Fibroblast of lung (primary cell): ENCODE measurements at regions not wholly inside any gene's neighbourhood (a gene's known extent, or its start where the extent isn't known, plus 50 kb on each side); places are given as distances from the start of the nearest gene placed in this dataset.

Source experiments
- EZH2 ChIP-seq: IDR thresholded peaks from 2 replicates; pipeline ENCODE4 v1.5.1; 2012; ENCODE audit warnings: low read length, control low read depth, mild to moderate bottlenecking; ENCODE audit errors: missing control alignments
- TF ChIP-seq, protein P1 (sequence below), 2 donors: IDR thresholded peaks in 1 of 2; conservative IDR thresholded peaks in 1 of 2; 1 replicate in 1 of 2; 2 replicates in 1 of 2; pipeline ENCODE4 v1.5.1; 2011 to 2012; ENCODE audit warnings: low read length in 2 of 2, control low read depth in 1 of 2, inconsistent platforms in 1 of 2, low read depth in 1 of 2, mild to moderate bottlenecking in 1 of 2

DNA sequence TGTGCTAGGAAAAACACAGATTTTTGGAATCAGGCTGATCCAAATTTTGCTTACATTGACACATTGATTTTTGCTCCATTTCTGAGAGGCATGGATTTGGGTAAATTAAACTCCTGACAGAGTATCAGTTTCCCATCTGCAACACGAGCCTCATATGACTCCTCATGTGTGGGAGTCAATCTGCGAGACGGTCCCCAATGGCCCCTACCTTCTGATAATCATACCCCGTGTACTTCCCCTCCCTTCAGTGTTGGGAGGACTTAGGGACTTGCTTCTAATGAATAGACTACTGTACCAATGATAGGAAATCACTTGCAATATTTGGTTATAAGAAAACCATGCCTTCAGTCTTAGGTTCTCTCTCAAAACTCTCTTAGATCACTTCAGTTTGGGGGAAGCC is 302.7 kb downstream of the ETS1 start:
- TF ChIP-seq EZH2: no peak
- TF ChIP-seq, protein P1, sequence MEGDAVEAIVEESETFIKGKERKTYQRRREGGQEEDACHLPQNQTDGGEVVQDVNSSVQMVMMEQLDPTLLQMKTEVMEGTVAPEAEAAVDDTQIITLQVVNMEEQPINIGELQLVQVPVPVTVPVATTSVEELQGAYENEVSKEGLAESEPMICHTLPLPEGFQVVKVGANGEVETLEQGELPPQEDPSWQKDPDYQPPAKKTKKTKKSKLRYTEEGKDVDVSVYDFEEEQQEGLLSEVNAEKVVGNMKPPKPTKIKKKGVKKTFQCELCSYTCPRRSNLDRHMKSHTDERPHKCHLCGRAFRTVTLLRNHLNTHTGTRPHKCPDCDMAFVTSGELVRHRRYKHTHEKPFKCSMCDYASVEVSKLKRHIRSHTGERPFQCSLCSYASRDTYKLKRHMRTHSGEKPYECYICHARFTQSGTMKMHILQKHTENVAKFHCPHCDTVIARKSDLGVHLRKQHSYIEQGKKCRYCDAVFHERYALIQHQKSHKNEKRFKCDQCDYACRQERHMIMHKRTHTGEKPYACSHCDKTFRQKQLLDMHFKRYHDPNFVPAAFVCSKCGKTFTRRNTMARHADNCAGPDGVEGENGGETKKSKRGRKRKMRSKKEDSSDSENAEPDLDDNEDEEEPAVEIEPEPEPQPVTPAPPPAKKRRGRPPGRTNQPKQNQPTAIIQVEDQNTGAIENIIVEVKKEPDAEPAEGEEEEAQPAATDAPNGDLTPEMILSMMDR (conservative IDR thresholded peaks at IDR 0.05 in 1 of 2, IDR thresholded peaks at IDR 0.05 in 1 of 2; ENCODE audit: low read depth in 1 of 2, low read length in 2 of 2): no peak
